Neural crest cell (in vitro differentiated cells): ENCODE measurements at regions not wholly inside any gene's neighbourhood (a gene's known extent, or its start where the extent isn't known, plus 50 kb on each side); places are given as distances from the start of the nearest gene placed in this dataset.

Experiments used
- DNase-seq: peaks from one replicate; pipeline ENCODE4 v3.0.0; 2021; ENCODE audit warnings: low read depth, mixed read lengths, low spot score
- H3K27ac Mint-ChIP-seq: one replicate; pipeline ENCODE4 v1.8.0; 2021; ENCODE audit warnings: mild to moderate bottlenecking, mixed read lengths; ENCODE audit not compliant: unreplicated experiment
- H3K27me3 Mint-ChIP-seq: 2 replicates; pipeline ENCODE4 v1.8.0; 2021; ENCODE audit warnings: low read depth, mild to moderate bottlenecking, mixed read lengths
- H3K36me3 Mint-ChIP-seq: 2 replicates; pipeline ENCODE4 v1.8.0; 2021; ENCODE audit warnings: low read depth, mild to moderate bottlenecking, mixed read lengths
- H3K4me1 Mint-ChIP-seq: 2 replicates; pipeline ENCODE4 v1.8.0; 2021; ENCODE audit warnings: mixed read lengths
- H3K4me3 Mint-ChIP-seq: one replicate; pipeline ENCODE4 v1.8.0; 2021; ENCODE audit warnings: mild to moderate bottlenecking, mixed read lengths
- H3K9me3 Mint-ChIP-seq: 2 replicates; pipeline ENCODE4 v1.8.0; 2021; ENCODE audit warnings: mixed read lengths
- CTCF ChIP-seq: fragments of 200-600 bp; sonication (generic); conservative IDR thresholded peaks from 2 replicates; pipeline ENCODE4 v1.5.0; 2021; ENCODE audit warnings: antibody characterized with exemption, mild to moderate bottlenecking

- Mint-ChIP-seq H3K36me3 (no peaks in the 10 kb centered on the region), H3K27ac (no peak overlapping the region), H3K27me3 (no peaks in the 10 kb centered on the region), H3K4me1 (no peaks in the 10 kb centered on the region), H3K9me3 (no peaks in the 10 kb centered on the region), H3K4me3 (no peak overlapping the region)
- DNase-seq, result no peak
- no peak for TF ChIP-seq CTCF
Measured at GRCh38 chr16:13436641-13437412, 483.1 kb upstream of the ERCC4 start.

- H3K4me1 Mint-ChIP-seq, result no peaks in the 10 kb centered on the region
- no peak overlapping the region for H3K27ac Mint-ChIP-seq
- H3K9me3 Mint-ChIP-seq, result no peaks in the 10 kb centered on the region
- no peaks in the 10 kb centered on the region for H3K36me3 Mint-ChIP-seq
- TF ChIP-seq CTCF, result no peak
- H3K4me3 Mint-ChIP-seq, result no peak overlapping the region
- no peak for DNase-seq
- H3K27me3 Mint-ChIP-seq, result no peaks in the 10 kb centered on the region
Measured at GRCh38 chr16:13437413-13437795, 482.6 kb upstream of the ERCC4 start.

GRCh38 chr16:13438064-13438463 is 481.9 kb upstream of the ERCC4 start:
- TF ChIP-seq CTCF, result no peak
- no peak overlapping the region for H3K4me3 Mint-ChIP-seq
- no peak overlapping the region for H3K27ac Mint-ChIP-seq
- H3K27me3 Mint-ChIP-seq, result no peaks in the 10 kb centered on the region
- H3K36me3 Mint-ChIP-seq, result no peaks in the 10 kb centered on the region
- no peaks in the 10 kb centered on the region for H3K9me3 Mint-ChIP-seq
- H3K4me1 Mint-ChIP-seq, result no peaks in the 10 kb centered on the region
- no peak for DNase-seq

GRCh38 chr16:13439766-13440165 is 480.2 kb upstream of the ERCC4 start:
- H3K4me3 Mint-ChIP-seq, result no peak overlapping the region
- no peaks in the 10 kb centered on the region for H3K4me1 Mint-ChIP-seq
- no peaks in the 10 kb centered on the region for H3K36me3 Mint-ChIP-seq
- peaks cover 2% of the 10 kb centered on the region for H3K27me3 Mint-ChIP-seq
- no peak overlapping the region for H3K27ac Mint-ChIP-seq
- no peaks in the 10 kb centered on the region for H3K9me3 Mint-ChIP-seq
- no peak for DNase-seq
- no peak for TF ChIP-seq CTCF

GRCh38 chr16:13441675-13442074 is 478.3 kb upstream of the ERCC4 start:
- Mint-ChIP-seq H3K27ac (no peak overlapping the region), H3K9me3 (no peaks in the 10 kb centered on the region), H3K27me3 (peaks cover 6% of the 10 kb centered on the region), H3K36me3 (no peaks in the 10 kb centered on the region), H3K4me1 (no peaks in the 10 kb centered on the region), H3K4me3 (no peak overlapping the region)
- no peak for DNase-seq
- TF ChIP-seq CTCF, result no peak
